HepG2 (cell line): ENCODE measurements at regions not wholly inside any gene's neighbourhood (a gene's known extent, or its start where the extent isn't known, plus 50 kb on each side); places are given as distances from the start of the nearest gene placed in this dataset.

Experiments
- ATAC-seq: fragments of 200-7000 bp; cut with Tn5 transposase; 3 replicates; pipeline ENCODE4 v1.9.1; 2020; ENCODE audit warnings: mild to moderate bottlenecking, moderate library complexity
- BruUV-seq: library from RNA; stranded (reverse); fragments of 400-500 nt; replicated peaks from 2 replicates; lab custom pipeline; 2021; lab: Mats Ljungman, UMichigan
- CTCF ChIA-PET: fragments of 300-600 bp; formaldehyde crosslinking; extraction: SDS; loops from one replicate; lab custom pipeline; 2021; ENCODE audit warnings: low total read pairs, inconsistent platforms, low intra/inter-chr PET ratio; lab: Yijun Ruan, JAX
- POLR2A ChIA-PET: fragments of 350-600 bp; sonication (Branson Sonifier 250); formaldehyde crosslinking; loops from one replicate; lab custom pipeline; 2020; ENCODE audit warnings: antibody characterized with exemption, inconsistent platforms; lab: Yijun Ruan, JAX
- DNase-seq: peaks from one replicate; pipeline ENCODE4 v3.0.0-alpha.2; 2015; ENCODE audit warnings: low spot score
- FAIRE-seq: peaks from 3 replicates; lab custom pipeline; 2011; peaks lifted over from hg19 to GRCh38; lab: Jason Lieb, UNC
- H2AFZ ChIP-seq: one replicate; pipeline ENCODE4 v1.6.1; 2011; ENCODE audit warnings: low read length, inconsistent platforms
- H3K27ac ChIP-seq: fragments of 300-600 bp; 3 replicates; pipeline ENCODE4 v1.8.0; 2011; ENCODE audit warnings: mixed run types, mild to moderate bottlenecking, mixed read lengths, low read length, inconsistent platforms; ENCODE audit not compliant: insufficient read depth; ENCODE audit errors: extremely low read length
- H3K27me3 ChIP-seq, 2 experiments: fragments of 200-600 bp in 1 of 2; 2 replicates in 1 of 2; 3 replicates in 1 of 2; pipeline versions ENCODE4 v1.6.0 to v1.8.0; 2011; ENCODE audit warnings: low read length in 2 of 2, mild to moderate bottlenecking in 2 of 2, moderate library complexity in 2 of 2, inconsistent platforms in 1 of 2; ENCODE audit not compliant: insufficient read depth in 2 of 2, control insufficient read depth in 1 of 2
- H3K36me3 ChIP-seq, 2 experiments: fragments of 200-600 bp in 1 of 2; replicated peaks in 1 of 2; 2 replicates in 1 of 2; 3 replicates in 1 of 2; pipeline versions ENCODE4 v1.5.1 to v1.8.0; 2011; ENCODE audit warnings: low read length in 2 of 2, inconsistent platforms in 1 of 2; ENCODE audit not compliant: insufficient read depth in 2 of 2, control insufficient read depth in 1 of 2
- H3K4me1 ChIP-seq: 2 replicates; pipeline ENCODE4 v1.5.1; 2012; ENCODE audit warnings: low read length, inconsistent platforms; ENCODE audit not compliant: insufficient read depth
- H3K4me2 ChIP-seq: 2 replicates; pipeline ENCODE4 v1.6.0; 2011; ENCODE audit warnings: low read depth, low read length, inconsistent platforms
- H3K4me3 ChIP-seq, 3 experiments: fragments of 200-600 bp in 1 of 3; sonication (generic), shearing (Covaris generic) in 1 of 3; replicated peaks in 1 of 3; 2 replicates each; pipeline ENCODE4 v1.5.1; 2011 to 2016; ENCODE audit warnings: low read length in 3 of 3, inconsistent platforms in 2 of 3, low read depth in 2 of 3, mild to moderate bottlenecking in 2 of 3, control low read depth in 1 of 3, mixed read lengths in 1 of 3; ENCODE audit not compliant: insufficient read depth in 1 of 3
- H3K79me2 ChIP-seq: one replicate; pipeline ENCODE4 v1.6.1; 2011; ENCODE audit warnings: low read length, inconsistent platforms; ENCODE audit not compliant: insufficient read depth
- H3K9ac ChIP-seq: 2 replicates; pipeline ENCODE4 v1.6.0; 2011; ENCODE audit warnings: mild to moderate bottlenecking, low read depth, low read length, inconsistent platforms; ENCODE audit not compliant: insufficient read depth
- H3K9me3 ChIP-seq: 2 replicates; pipeline ENCODE4 v1.5.1; 2012; ENCODE audit warnings: mild to moderate bottlenecking, low read length
- H4K20me1 ChIP-seq: 2 replicates; pipeline ENCODE4 v1.6.0; 2011; ENCODE audit warnings: inconsistent platforms, mild to moderate bottlenecking, low read length, moderate library complexity; ENCODE audit not compliant: insufficient read depth
- FOXJ3 ChIP-seq: sonication (generic); formaldehyde crosslinking; IDR thresholded peaks from 2 replicates; pipeline ENCODE4 v1.4.0; 2020; ENCODE audit warnings: missing genetic modification reagents, mild to moderate bottlenecking, borderline replicate concordance
- HDAC2 ChIP-seq: sonication (generic); formaldehyde crosslinking; IDR thresholded peaks from 2 replicates; pipeline ENCODE4 v1.4.0; 2020; ENCODE audit warnings: missing genetic modification reagents
- JARID2 ChIP-seq: sonication (generic); formaldehyde crosslinking; IDR thresholded peaks from 2 replicates; pipeline ENCODE4 v1.8.1; 2023; ENCODE audit warnings: missing genetic modification reagents, inconsistent platforms; ENCODE audit not compliant: insufficient replicate concordance
- KLF11 ChIP-seq: IDR thresholded peaks from 2 replicates; pipeline ENCODE4 v1.6.1; 2016; ENCODE audit warnings: missing compliant biosample characterization
- MAFF ChIP-seq: IDR thresholded peaks from 2 replicates; pipeline ENCODE4 v1.6.1; 2011; ENCODE audit warnings: low read depth, low read length, improper control_type of control experiment
- MAFK ChIP-seq, 2 experiments: IDR thresholded peaks in 1 of 2; conservative IDR thresholded peaks in 1 of 2; 2 replicates each; pipeline ENCODE4 v1.6.1; 2011; ENCODE audit warnings: improper control_type of control experiment in 2 of 2, low read length in 2 of 2
- ZMAT5 ChIP-seq: sonication (generic); formaldehyde crosslinking; IDR thresholded peaks from 2 replicates; pipeline ENCODE4 v1.5.0; 2020; ENCODE audit warnings: mild to moderate bottlenecking, low read depth, missing genetic modification reagents, borderline replicate concordance
- ZNF781 ChIP-seq: sonication (generic); formaldehyde crosslinking; IDR thresholded peaks from 2 replicates; pipeline ENCODE4 v1.5.1; 2020; ENCODE audit warnings: borderline replicate concordance, mild to moderate bottlenecking, missing genetic modification reagents; ENCODE audit errors: not compliant biosample characterization
- WGBS: methylation state at CpG from one replicate; pipeline ENCODE4 v1.1.6; 2017; ENCODE audit warnings: low lambda C conversion rate; 5-methylcytosine and 5-hydroxymethylcytosine counted together
- in situ Hi-C: cut with HindIII; loops from 2 replicates; pipeline ENCODE4 v1.10.0; 2017; ENCODE audit warnings: low pct_unique_long_range_greater_than_20kb; ENCODE audit not compliant: extremely low pct_ligation_motif_present
- intact Hi-C: fragments of 100-400 bp; cut with micrococcal nuclease; formaldehyde crosslinking; loops from one replicate; pipeline ENCODE4 v1.10.0; 2022; ENCODE audit not compliant: unreplicated experiment
- TF ChIP-seq, protein P1 (sequence below): sonication (generic); formaldehyde crosslinking; IDR thresholded peaks from 2 replicates; pipeline ENCODE4 v1.4.0; 2020; ENCODE audit warnings: missing genetic modification reagents
- TF ChIP-seq, protein P2 (sequence below): sonication (generic); formaldehyde crosslinking; IDR thresholded peaks from 2 replicates; pipeline ENCODE4 v1.4.0; 2020; ENCODE audit warnings: missing genetic modification reagents

DNA sequence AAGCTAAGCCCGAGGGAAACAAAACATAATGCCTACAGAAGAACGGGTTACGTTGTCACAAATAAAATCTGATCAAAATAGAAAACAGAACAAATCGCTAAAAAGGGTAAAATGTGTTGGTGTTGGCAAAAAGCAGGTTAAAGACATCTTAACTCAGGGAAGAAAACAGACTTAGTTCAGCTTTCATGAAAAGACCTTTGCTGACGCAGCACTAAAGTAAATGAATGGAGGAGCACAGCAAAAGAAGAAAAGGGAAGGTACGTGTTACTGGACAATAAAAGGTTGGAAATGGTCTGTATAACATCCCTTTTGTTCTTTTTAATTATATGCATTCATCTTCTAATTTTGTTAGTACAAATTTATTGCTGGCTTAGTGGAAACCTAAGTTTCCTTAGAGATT lies 117.4 kb upstream of the DSEL start:
- Histone ChIP-seq H2AFZ (no peak overlapping the region), H3K79me2 (no peaks in the 10 kb centered on the region), H3K9ac (no peak overlapping the region), H3K27me3 (no peaks in the 10 kb centered on the region), H3K4me3 (no peak overlapping the region), H3K4me1 (no peaks in the 10 kb centered on the region), H3K36me3 (no peaks in the 10 kb centered on the region), H4K20me1 (no peaks in the 10 kb centered on the region), H3K27ac (no peak overlapping the region), H3K4me2 (no peak overlapping the region), H3K9me3 (no peaks in the 10 kb centered on the region)
- in situ Hi-C loops, result no loop called here
- ATAC-seq (no peak), FAIRE-seq (no peak), DNase-seq (no peak)
- TF ChIP-seq, protein P1, sequence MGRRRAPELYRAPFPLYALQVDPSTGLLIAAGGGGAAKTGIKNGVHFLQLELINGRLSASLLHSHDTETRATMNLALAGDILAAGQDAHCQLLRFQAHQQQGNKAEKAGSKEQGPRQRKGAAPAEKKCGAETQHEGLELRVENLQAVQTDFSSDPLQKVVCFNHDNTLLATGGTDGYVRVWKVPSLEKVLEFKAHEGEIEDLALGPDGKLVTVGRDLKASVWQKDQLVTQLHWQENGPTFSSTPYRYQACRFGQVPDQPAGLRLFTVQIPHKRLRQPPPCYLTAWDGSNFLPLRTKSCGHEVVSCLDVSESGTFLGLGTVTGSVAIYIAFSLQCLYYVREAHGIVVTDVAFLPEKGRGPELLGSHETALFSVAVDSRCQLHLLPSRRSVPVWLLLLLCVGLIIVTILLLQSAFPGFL (CRISPR knock-in tag), result no peak
- TF ChIP-seq MAFF, result peak; percentile 73
- TF ChIP-seq KLF11 (CRISPR knock-in tag), result no peak
- no peak for TF ChIP-seq FOXJ3 (CRISPR knock-in tag)
- TF ChIP-seq HDAC2 (CRISPR knock-in tag), result no peak
- no peak for TF ChIP-seq JARID2 (CRISPR knock-in tag)
- no peak for TF ChIP-seq ZMAT5
- TF ChIP-seq, protein P2, sequence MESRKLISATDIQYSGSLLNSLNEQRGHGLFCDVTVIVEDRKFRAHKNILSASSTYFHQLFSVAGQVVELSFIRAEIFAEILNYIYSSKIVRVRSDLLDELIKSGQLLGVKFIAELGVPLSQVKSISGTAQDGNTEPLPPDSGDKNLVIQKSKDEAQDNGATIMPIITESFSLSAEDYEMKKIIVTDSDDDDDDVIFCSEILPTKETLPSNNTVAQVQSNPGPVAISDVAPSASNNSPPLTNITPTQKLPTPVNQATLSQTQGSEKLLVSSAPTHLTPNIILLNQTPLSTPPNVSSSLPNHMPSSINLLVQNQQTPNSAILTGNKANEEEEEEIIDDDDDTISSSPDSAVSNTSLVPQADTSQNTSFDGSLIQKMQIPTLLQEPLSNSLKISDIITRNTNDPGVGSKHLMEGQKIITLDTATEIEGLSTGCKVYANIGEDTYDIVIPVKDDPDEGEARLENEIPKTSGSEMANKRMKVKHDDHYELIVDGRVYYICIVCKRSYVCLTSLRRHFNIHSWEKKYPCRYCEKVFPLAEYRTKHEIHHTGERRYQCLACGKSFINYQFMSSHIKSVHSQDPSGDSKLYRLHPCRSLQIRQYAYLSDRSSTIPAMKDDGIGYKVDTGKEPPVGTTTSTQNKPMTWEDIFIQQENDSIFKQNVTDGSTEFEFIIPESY (CRISPR knock-in tag), result no peak
- TF ChIP-seq MAFK (conservative IDR thresholded peaks at IDR 0.05 in 1 of 2, IDR thresholded peaks at IDR 0.05 in 1 of 2; ENCODE audit: low read length in 2 of 2), result peak; percentile 68 to 85
- no peak for TF ChIP-seq ZNF781
- TF ChIP-seq, all 625 proteins: peak for 2
- POLR2A ChIA-PET, result no interaction called here
- WGBS, result 26% methylated on average over 6 of the region's 6 CpGs
- intact Hi-C loops, result no loop called here
- CTCF ChIA-PET, result no interaction called here
- no TSS peak for BruUV-seq
